IMR-90 (cell line): ENCODE measurements at regions not wholly inside any gene's neighbourhood (a gene's known extent, or its start where the extent isn't known, plus 50 kb on each side); places are given as distances from the start of the nearest gene placed in this dataset.

Experiments
- ATAC-seq: fragments of 200-7000 bp; cut with Tn5 transposase; 2 replicates; pipeline ENCODE4 v1.9.1; 2020; ENCODE audit warnings: low read depth, mild to moderate bottlenecking, moderate library complexity
- BruUV-seq: library from RNA; stranded (reverse); fragments of 400-500 nt; replicated peaks from 2 replicates; lab custom pipeline; 2021; lab: Mats Ljungman, UMichigan
- CTCF ChIA-PET: fragments of 300-600 bp; formaldehyde crosslinking; extraction: SDS; loops from one replicate; lab custom pipeline; 2021; ENCODE audit warnings: antibody characterized with exemption; lab: Yijun Ruan, JAX
- POLR2A ChIA-PET: fragments of 300-600 bp; sonication (Branson Sonifier 250); formaldehyde crosslinking; loops from one replicate; lab custom pipeline; 2022; ENCODE audit warnings: antibody characterized with exemption; ENCODE audit not compliant: unreplicated experiment; lab: Charles Lee
- DNase-seq: peaks from one replicate; pipeline ENCODE4 v3.0.0; 2013
- H2AFZ ChIP-seq: replicated peaks from 2 replicates; pipeline ENCODE3; 2013; ENCODE audit warnings: low read length, mild to moderate bottlenecking; ENCODE audit not compliant: poor library complexity
- H2AK5ac ChIP-seq: 2 replicates; pipeline ENCODE4 v1.6.1; 2013; ENCODE audit warnings: low read depth, low read length, inconsistent platforms
- H2AK9ac ChIP-seq: replicated peaks from 2 replicates; pipeline ENCODE3; 2013; ENCODE audit warnings: mild to moderate bottlenecking, low read depth, low read length, moderate library complexity; ENCODE audit not compliant: poor library complexity
- H2BK120ac ChIP-seq: 2 replicates; pipeline ENCODE4 v1.6.1; 2013; ENCODE audit warnings: low read depth, low read length, inconsistent platforms
- H2BK15ac ChIP-seq: 3 replicates; pipeline ENCODE4 v1.6.1; 2013; ENCODE audit warnings: low read depth, low read length, inconsistent platforms
- H2BK20ac ChIP-seq: 2 replicates; pipeline ENCODE4 v1.6.1; 2013; ENCODE audit warnings: low read depth, mild to moderate bottlenecking, inconsistent platforms, low read length, moderate library complexity
- H2BK5ac ChIP-seq: 2 replicates; pipeline ENCODE4 v1.6.1; 2013; ENCODE audit warnings: mild to moderate bottlenecking, low read depth, low read length, inconsistent platforms; ENCODE audit not compliant: poor library complexity, severe bottlenecking
- H3K14ac ChIP-seq: replicated peaks from 2 replicates; pipeline ENCODE4 v1.6.1; 2013; ENCODE audit warnings: low read depth, low read length, inconsistent platforms
- H3K18ac ChIP-seq: 2 replicates; pipeline ENCODE4 v1.6.1; 2013; ENCODE audit warnings: low read depth, low read length, control low read depth
- H3K23ac ChIP-seq: 2 replicates; pipeline ENCODE4 v1.6.1; 2013; ENCODE audit warnings: low read depth, low read length, inconsistent platforms
- H3K27ac ChIP-seq: 2 replicates; pipeline ENCODE4 v1.5.1; 2013; ENCODE audit warnings: mild to moderate bottlenecking, control low read depth, low read length; ENCODE audit not compliant: insufficient read depth
- H3K27me3 ChIP-seq: 2 replicates; pipeline ENCODE4 v1.6.1; 2013; ENCODE audit warnings: low read length; ENCODE audit not compliant: control insufficient read depth, insufficient read depth
- H3K36me3 ChIP-seq: 2 replicates; pipeline ENCODE4 v1.6.1; 2013; ENCODE audit warnings: low read length, mixed read lengths; ENCODE audit not compliant: control insufficient read depth, insufficient read depth
- H3K4ac ChIP-seq: 2 replicates; pipeline ENCODE4 v1.6.1; 2013; ENCODE audit warnings: low read depth, low read length, inconsistent platforms
- H3K4me1 ChIP-seq: 2 replicates; pipeline ENCODE4 v1.6.1; 2013; ENCODE audit warnings: low read length, mixed read lengths; ENCODE audit not compliant: control insufficient read depth, insufficient read depth
- H3K4me2 ChIP-seq: 2 replicates; pipeline ENCODE4 v1.6.1; 2013; ENCODE audit warnings: low read depth, mild to moderate bottlenecking, control low read depth, low read length, moderate library complexity
- H3K4me3 ChIP-seq: 2 replicates; pipeline ENCODE4 v1.5.1; 2013; ENCODE audit warnings: low read depth, mild to moderate bottlenecking, control low read depth, low read length, moderate library complexity; ENCODE audit not compliant: insufficient read depth
- H3K56ac ChIP-seq: 2 replicates; pipeline ENCODE4 v1.6.1; 2013; ENCODE audit warnings: low read length, inconsistent platforms; ENCODE audit not compliant: insufficient read depth; ENCODE audit errors: extremely low read depth
- H3K79me1 ChIP-seq, 2 experiments: 2 replicates each; pipeline ENCODE4 v1.6.1; 2013; ENCODE audit warnings: low read length in 2 of 2, inconsistent platforms in 1 of 2, low read depth in 1 of 2
- H3K9ac ChIP-seq: 2 replicates; pipeline ENCODE4 v1.6.1; 2013; ENCODE audit warnings: low read depth, low read length, control low read depth
- H3K9me1 ChIP-seq: 2 replicates; pipeline ENCODE4 v1.6.1; 2013; ENCODE audit warnings: low read length, inconsistent platforms; ENCODE audit not compliant: insufficient read depth
- H3K9me3 ChIP-seq: 2 replicates; pipeline ENCODE4 v1.6.1; 2013; ENCODE audit warnings: low read length; ENCODE audit not compliant: control insufficient read depth, insufficient read depth
- H4K20me1 ChIP-seq: 2 replicates; pipeline ENCODE4 v1.6.1; 2013; ENCODE audit warnings: low read length, inconsistent platforms; ENCODE audit not compliant: insufficient read depth
- H4K5ac ChIP-seq: 2 replicates; pipeline ENCODE4 v1.6.1; 2013; ENCODE audit warnings: mild to moderate bottlenecking, low read depth, low read length, control low read depth
- H4K8ac ChIP-seq, 2 experiments: 2 replicates each; pipeline ENCODE4 v1.6.1; 2013; ENCODE audit warnings: low read depth in 2 of 2, low read length in 2 of 2, control low read depth in 1 of 2, inconsistent platforms in 1 of 2
- H4K91ac ChIP-seq: 2 replicates; pipeline ENCODE4 v1.6.1; 2013; ENCODE audit warnings: low read depth, low read length, inconsistent platforms; ENCODE audit not compliant: insufficient read depth
- CHD1 ChIP-seq: IDR thresholded peaks from 2 replicates; pipeline ENCODE4 v1.6.1; 2012; ENCODE audit warnings: low read depth, low read length, improper control_type of control experiment
- CTCF ChIP-seq: conservative IDR thresholded peaks from 2 replicates; pipeline ENCODE4 v1.5.1; 2012; ENCODE audit warnings: mild to moderate bottlenecking, low read depth, low read length, improper control_type of control experiment
- ELK1 ChIP-seq: fragments of 150-350 bp; IDR thresholded peaks from 2 replicates; pipeline ENCODE4 v1.6.1; 2016; ENCODE audit warnings: low read depth, mild to moderate bottlenecking, low read length, moderate library complexity, borderline replicate concordance
- MAZ ChIP-seq: IDR thresholded peaks from 2 replicates; pipeline ENCODE4 v1.6.1; 2012; ENCODE audit warnings: low read depth, mild to moderate bottlenecking, low read length, improper control_type of control experiment, moderate library complexity, borderline replicate concordance
- MXI1 ChIP-seq: IDR thresholded peaks from 2 replicates; pipeline ENCODE4 v1.6.1; 2012; ENCODE audit warnings: low read depth, mild to moderate bottlenecking, low read length, moderate library complexity, borderline replicate concordance
- NFE2L2 ChIP-seq: fragments of 150-350 bp; IDR thresholded peaks from 2 replicates; pipeline ENCODE4 v1.6.1; 2016; ENCODE audit warnings: low read depth, mild to moderate bottlenecking, low read length
- POLR2A ChIP-seq: IDR thresholded peaks from 2 replicates; pipeline ENCODE4 v1.6.1; 2012; ENCODE audit warnings: mild to moderate bottlenecking, low read depth, low read length
- RAD21 ChIP-seq: IDR thresholded peaks from 2 replicates; pipeline ENCODE4 v1.6.1; 2012; ENCODE audit warnings: low read length, improper control_type of control experiment
- RFX5 ChIP-seq: IDR thresholded peaks from 2 replicates; pipeline ENCODE4 v1.8.0; 2012; ENCODE audit warnings: low read depth, mild to moderate bottlenecking, low read length, moderate library complexity
- SMC3 ChIP-seq: fragments of 150-350 bp; IDR thresholded peaks from 2 replicates; pipeline ENCODE4 v1.6.1; 2016; ENCODE audit warnings: low read depth, mild to moderate bottlenecking, antibody characterized with exemption, low read length, moderate library complexity
- WGBS, 2 experiments: methylation state at CpG; one replicate each; pipeline versions ENCODE4 v1.1.5 to v1.1.7; 2013; ENCODE audit warnings: missing lambda C conversion rate in 2 of 2; ENCODE audit not compliant: insufficient read length in 1 of 2; ENCODE audit errors: extremely low coverage in 2 of 2; 5-methylcytosine and 5-hydroxymethylcytosine counted together
- dilution Hi-C: fragments of 300-500 bp; cut with HindIII; formaldehyde crosslinking; loops from one replicate; pipeline ENCODE4 v1.14.3; 2018; ENCODE audit warnings: low sequenced_read_pairs; ENCODE audit not compliant: unreplicated experiment
- in situ Hi-C: fragments of 300-500 bp; cut with MboI; formaldehyde crosslinking; loops from 3 replicates; pipeline ENCODE4 v1.14.3; 2019; ENCODE audit warnings: low sequenced_read_pairs, inconsistent platforms, mixed read lengths
- intact Hi-C: fragments of 100-400 bp; cut with micrococcal nuclease; formaldehyde crosslinking; loops from 2 replicates; pipeline ENCODE4 v1.10.0; 2022
- TF ChIP-seq, protein P1 (sequence below): fragments of 150-350 bp; IDR thresholded peaks from 2 replicates; pipeline ENCODE4 v1.6.1; 2017; ENCODE audit warnings: mild to moderate bottlenecking, antibody characterized with exemption, low read length, low read depth

DNA sequence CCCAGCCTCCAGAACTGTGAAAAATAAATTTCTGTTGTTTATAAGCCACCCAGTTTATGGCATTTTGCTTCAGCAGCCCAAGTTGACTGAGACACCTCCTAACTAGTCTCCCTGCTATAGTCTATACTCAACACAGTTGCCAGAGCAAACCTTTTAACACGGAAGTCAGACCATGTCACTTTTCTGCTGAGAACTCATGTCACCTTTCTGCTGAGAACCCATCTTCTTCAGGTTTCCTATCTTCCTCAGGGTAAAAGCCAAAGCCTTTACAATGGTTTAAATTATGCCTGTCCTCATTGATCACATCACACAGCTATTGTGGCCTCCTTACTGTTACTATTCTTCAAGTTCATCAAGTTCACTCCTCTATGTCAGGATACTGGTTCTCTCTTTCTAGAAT, 74.3 kb upstream of the SOX6 start:
- H2BK5ac ChIP-seq = no peak overlapping the region
- H3K79me1 ChIP-seq = no peaks in the 10 kb centered on the region
- H4K8ac ChIP-seq = no peak overlapping the region
- H3K18ac ChIP-seq = no peak overlapping the region
- H3K4me3 ChIP-seq = no peak overlapping the region
- H2BK20ac ChIP-seq = no peak overlapping the region
- H3K23ac ChIP-seq = no peak overlapping the region
- H3K36me3 ChIP-seq = 0 out of 2 replicates have a peak, but pooled peaks cover 1% of the 10 kb centered on the region
- in situ Hi-C loops = no loop called here
- no peak overlapping the region for H2AK5ac ChIP-seq
- H2BK120ac ChIP-seq = no peak overlapping the region
- H4K91ac ChIP-seq = no peak overlapping the region
- BruUV-seq = no TSS peak
- no peaks in the 10 kb centered on the region for H4K20me1 ChIP-seq
- ChIA-PET POLR2A (no interaction called here), CTCF (no interaction called here)
- no peak for DNase-seq
- no peaks in the 10 kb centered on the region for H3K9me1 ChIP-seq
- H3K4me2 ChIP-seq = no peak overlapping the region
- H2AK9ac ChIP-seq = no peak overlapping the region
- no peak overlapping the region for H3K9ac ChIP-seq
- ATAC-seq = no peak
- H3K27ac ChIP-seq = no peak overlapping the region
- TF ChIP-seq NFE2L2 (no peak), CTCF (no peak), POLR2A (no peak), CHD1 (no peak), RFX5 (no peak), MXI1 (no peak), ELK1 (no peak), MAZ (no peak), RAD21 (no peak), SMC3 (no peak)
- TF ChIP-seq, protein P1, sequence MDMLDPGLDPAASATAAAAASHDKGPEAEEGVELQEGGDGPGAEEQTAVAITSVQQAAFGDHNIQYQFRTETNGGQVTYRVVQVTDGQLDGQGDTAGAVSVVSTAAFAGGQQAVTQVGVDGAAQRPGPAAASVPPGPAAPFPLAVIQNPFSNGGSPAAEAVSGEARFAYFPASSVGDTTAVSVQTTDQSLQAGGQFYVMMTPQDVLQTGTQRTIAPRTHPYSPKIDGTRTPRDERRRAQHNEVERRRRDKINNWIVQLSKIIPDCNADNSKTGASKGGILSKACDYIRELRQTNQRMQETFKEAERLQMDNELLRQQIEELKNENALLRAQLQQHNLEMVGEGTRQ = no peak
- H3K14ac ChIP-seq = no peak overlapping the region
- H3K27me3 ChIP-seq = no peaks in the 10 kb centered on the region
- H3K4me1 ChIP-seq = no peaks in the 10 kb centered on the region; the same call in 1 of the 2 replicates
- no peak overlapping the region for H2AFZ ChIP-seq
- H3K4ac ChIP-seq = no peak overlapping the region
- no peak overlapping the region for H2BK15ac ChIP-seq
- H3K56ac ChIP-seq = no peak overlapping the region
- intact Hi-C loops = no loop called here
- no peak overlapping the region for H4K5ac ChIP-seq
- dilution Hi-C loops = no loop called here
- no CpG with 5 or more reads among the region's 1 CpG for whole genome bisulfite sequencing, 2 experiments
- peaks cover 8% of the 10 kb centered on the region for H3K9me3 ChIP-seq
